NCI-H2081 (cell line): ENCODE measurements at regions not wholly inside any gene's neighbourhood (a gene's known extent, or its start where the extent isn't known, plus 50 kb on each side); places are given as distances from the start of the nearest gene placed in this dataset.
"Not testable (repeated sequence)": the region's sequence is repeated elsewhere in the genome, so short reads cannot be mapped to it uniquely, and the experiment has no call there.

Source experiments
- DNase-seq, 2 experiments: peaks; one replicate each; lab custom pipeline; 2025; lab: John Stamatoyannopoulos, UW

GRCh38 chrX:40373641-40374040 lies 207.1 kb upstream of the ATP6AP2 start:
- no peak for DNase-seq

GRCh38 chrX:40373025-40373424 lies 207.7 kb upstream of the ATP6AP2 start:
- DNase-seq, result no peak

- DNase-seq, result no peak
Measured at GRCh38 chrX:40371376-40371775, 209.4 kb upstream of the ATP6AP2 start.

- no peak for DNase-seq
Measured at GRCh38 chrX:40368611-40369061, 212.1 kb upstream of the ATP6AP2 start.

- no peak for DNase-seq
Measured at GRCh38 chrX:40366661-40367060, 214.1 kb upstream of the ATP6AP2 start.

- not testable (repeated sequence) for DNase-seq
Measured at GRCh38 chrX:40362291-40362690, 218.5 kb upstream of the ATP6AP2 start.

- no peak for DNase-seq
Measured at GRCh38 chrX:40360557-40360956, 220.2 kb upstream of the ATP6AP2 start.

GRCh38 chrX:40359593-40359992 lies 221.2 kb upstream of the ATP6AP2 start:
- DNase-seq, result no peak

- no peak for DNase-seq
Measured at GRCh38 chrX:40358994-40359393, 221.8 kb upstream of the ATP6AP2 start.

GRCh38 chrX:40349251-40349650 lies 231.5 kb upstream of the ATP6AP2 start:
- DNase-seq, result no peak

GRCh38 chrX:40346379-40346778 lies 234.4 kb upstream of the ATP6AP2 start:
- DNase-seq, result no peak

GRCh38 chrX:40343319-40343718 lies 237.5 kb upstream of the ATP6AP2 start:
- no peak for DNase-seq

- no peak for DNase-seq
Measured at GRCh38 chrX:40340116-40340515, 240.7 kb upstream of the ATP6AP2 start.

GRCh38 chrX:40333344-40333743 lies 235.6 kb upstream of the BCOR start:
- DNase-seq, result no peak

GRCh38 chrX:40331762-40332161 lies 234.0 kb upstream of the BCOR start:
- DNase-seq, result no peak

GRCh38 chrX:40331353-40331752 lies 233.6 kb upstream of the BCOR start:
- DNase-seq, result no peak

GRCh38 chrX:40329616-40330015 lies 231.9 kb upstream of the BCOR start:
- DNase-seq, result no peak

- DNase-seq, result no peak
Measured at GRCh38 chrX:40327085-40327484, 229.3 kb upstream of the BCOR start.

- DNase-seq, result no peak
Measured at GRCh38 chrX:40326186-40326965, 228.6 kb upstream of the BCOR start.

GRCh38 chrX:40325161-40325560 lies 227.4 kb upstream of the BCOR start:
- no peak for DNase-seq

GRCh38 chrX:40323977-40324376 lies 226.2 kb upstream of the BCOR start:
- DNase-seq, result no peak

- no peak for DNase-seq
Measured at GRCh38 chrX:40320819-40321218, 223.1 kb upstream of the BCOR start.

- no peak for DNase-seq
Measured at GRCh38 chrX:40318801-40319200, 221.0 kb upstream of the BCOR start.

GRCh38 chrX:40318076-40318475 lies 220.3 kb upstream of the BCOR start:
- no peak for DNase-seq
